ENCODE measurements at regions not wholly inside any gene's neighbourhood (a gene's known extent, or its start where the extent isn't known, plus 50 kb on each side); places are given as distances from the start of the nearest gene placed in this dataset.
A peak's percentile ranks its signal among the peaks of the same experiment; 100 is the strongest.

DNA sequence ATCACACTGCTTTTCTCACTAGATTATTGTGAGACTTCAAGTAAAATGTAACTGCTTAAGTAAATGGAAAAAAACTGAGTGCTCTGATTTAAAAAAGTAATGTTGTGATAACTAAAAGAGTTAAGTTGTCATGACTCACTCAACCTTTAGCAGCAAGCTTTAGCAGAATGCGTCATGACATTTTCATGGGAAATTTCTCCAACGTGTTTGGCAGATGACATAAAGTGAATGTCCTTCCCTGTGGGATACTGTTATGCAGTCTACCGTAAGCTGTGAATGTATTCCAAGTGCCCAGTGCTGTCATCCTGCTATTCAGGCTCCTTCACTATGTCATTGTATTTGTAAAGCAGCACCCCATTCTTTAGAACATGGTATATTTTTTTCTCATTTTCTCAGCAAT is 136.2 kb downstream of the CPXCR1 start:
- H3K4me1 Mint-ChIP-seq (ENCODE audit: insufficient read depth, unreplicated experiment) = no peaks in the 10 kb centered on the region
- H3K36me3 Mint-ChIP-seq (ENCODE audit: insufficient read depth, unreplicated experiment) = no peaks in the 10 kb centered on the region
- ChIA-PET POLR2A (no interaction called here), CTCF (no interaction called here)
- DNase-seq (ENCODE audit: unreplicated experiment) = peak; percentile 79
- H3K27me3 Mint-ChIP-seq (ENCODE audit: insufficient read depth, unreplicated experiment) = no peaks in the 10 kb centered on the region
- intact Hi-C loops (cut with micrococcal nuclease) = no loop called here
- peak overlapping the region; percentile 39 for H3K27ac Mint-ChIP-seq (ENCODE audit: low read depth, unreplicated experiment)
- no peak overlapping the region for H3K4me3 Mint-ChIP-seq (ENCODE audit: unreplicated experiment)
- H3K9me3 Mint-ChIP-seq (ENCODE audit: unreplicated experiment) = peaks cover 7% of the 10 kb centered on the region
- TF ChIP-seq, protein P1, sequence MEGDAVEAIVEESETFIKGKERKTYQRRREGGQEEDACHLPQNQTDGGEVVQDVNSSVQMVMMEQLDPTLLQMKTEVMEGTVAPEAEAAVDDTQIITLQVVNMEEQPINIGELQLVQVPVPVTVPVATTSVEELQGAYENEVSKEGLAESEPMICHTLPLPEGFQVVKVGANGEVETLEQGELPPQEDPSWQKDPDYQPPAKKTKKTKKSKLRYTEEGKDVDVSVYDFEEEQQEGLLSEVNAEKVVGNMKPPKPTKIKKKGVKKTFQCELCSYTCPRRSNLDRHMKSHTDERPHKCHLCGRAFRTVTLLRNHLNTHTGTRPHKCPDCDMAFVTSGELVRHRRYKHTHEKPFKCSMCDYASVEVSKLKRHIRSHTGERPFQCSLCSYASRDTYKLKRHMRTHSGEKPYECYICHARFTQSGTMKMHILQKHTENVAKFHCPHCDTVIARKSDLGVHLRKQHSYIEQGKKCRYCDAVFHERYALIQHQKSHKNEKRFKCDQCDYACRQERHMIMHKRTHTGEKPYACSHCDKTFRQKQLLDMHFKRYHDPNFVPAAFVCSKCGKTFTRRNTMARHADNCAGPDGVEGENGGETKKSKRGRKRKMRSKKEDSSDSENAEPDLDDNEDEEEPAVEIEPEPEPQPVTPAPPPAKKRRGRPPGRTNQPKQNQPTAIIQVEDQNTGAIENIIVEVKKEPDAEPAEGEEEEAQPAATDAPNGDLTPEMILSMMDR (IDR thresholded peaks at IDR 0.05; ENCODE audit: unreplicated experiment) = no peak
- BruUV-seq (replicated peaks) = no TSS peak

DNA sequence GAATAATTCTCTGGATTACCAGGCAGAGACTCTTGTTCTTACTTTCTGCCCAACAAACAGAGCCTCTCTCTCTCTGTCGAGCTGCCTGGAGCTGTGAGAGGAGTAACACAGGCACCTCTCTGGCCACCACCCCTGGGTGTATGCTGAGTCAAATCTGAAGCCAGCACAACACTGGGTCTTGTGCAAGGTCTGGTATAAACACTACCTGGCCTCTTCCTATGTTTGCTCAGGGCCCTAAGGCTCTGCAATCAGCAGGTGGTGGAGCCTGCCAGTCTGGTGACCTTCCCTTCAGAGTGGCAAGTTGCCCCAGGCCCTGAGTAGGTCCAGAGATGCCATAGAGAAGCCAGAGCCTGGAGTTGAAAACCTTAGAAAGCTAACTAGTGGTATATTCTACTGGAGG is 139.9 kb downstream of the CPXCR1 start:
- H3K27ac Mint-ChIP-seq (ENCODE audit: low read depth, unreplicated experiment) = no peak overlapping the region
- no TSS peak for BruUV-seq (replicated peaks)
- no peaks in the 10 kb centered on the region for H3K36me3 Mint-ChIP-seq (ENCODE audit: insufficient read depth, unreplicated experiment)
- H3K4me3 Mint-ChIP-seq (ENCODE audit: unreplicated experiment) = no peak overlapping the region
- H3K4me1 Mint-ChIP-seq (ENCODE audit: insufficient read depth, unreplicated experiment) = no peaks in the 10 kb centered on the region
- TF ChIP-seq, protein P1 (IDR thresholded peaks at IDR 0.05; ENCODE audit: unreplicated experiment) = no peak
- peaks cover 7% of the 10 kb centered on the region for H3K9me3 Mint-ChIP-seq (ENCODE audit: unreplicated experiment)
- CTCF ChIA-PET = interaction anchor here (0.7 kb wide), 1 partner anchor 20 kb away, joined by 3 read pairs; no protein-coding TSS in a partner anchor
- no peaks in the 10 kb centered on the region for H3K27me3 Mint-ChIP-seq (ENCODE audit: insufficient read depth, unreplicated experiment)
- POLR2A ChIA-PET = interaction anchor here (1.0 kb wide), 1 partner anchor 153 kb away, joined by 4 read pairs; no protein-coding TSS in a partner anchor
- intact Hi-C loops (cut with micrococcal nuclease) = no loop called here
- DNase-seq (ENCODE audit: unreplicated experiment) = peak; percentile 53

DNA sequence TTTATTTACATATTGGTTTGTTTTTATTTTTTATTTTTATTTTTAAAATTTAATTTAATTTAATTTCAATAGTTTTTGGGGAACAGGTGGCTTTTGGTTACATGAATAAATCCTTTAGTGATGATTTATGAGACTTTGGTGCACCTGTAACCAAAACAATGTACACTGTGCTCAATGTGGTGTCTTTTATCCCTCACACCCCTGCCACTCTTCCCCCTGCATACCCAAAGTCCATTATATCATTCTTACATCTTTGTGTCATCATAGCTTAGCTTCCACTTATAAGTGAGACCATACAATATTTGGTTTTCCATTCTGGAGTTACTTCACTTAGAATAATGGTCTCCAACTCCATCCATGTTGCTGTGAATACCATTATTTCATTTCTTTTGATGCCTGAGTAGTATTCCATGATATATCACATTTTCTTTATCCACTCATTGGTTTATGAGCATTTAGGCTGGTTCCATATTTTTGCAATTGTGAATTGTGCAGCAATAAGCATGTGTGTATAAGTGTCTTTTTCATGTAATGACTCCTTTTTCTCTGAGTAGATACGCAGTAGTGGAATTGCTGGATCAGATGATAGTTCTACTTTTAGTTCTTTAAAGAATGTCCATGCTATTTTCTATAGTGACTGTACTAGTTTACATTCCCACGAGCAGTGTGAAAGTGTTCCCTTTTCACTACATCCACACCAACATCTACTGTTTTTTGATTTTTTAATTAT is 157.1 kb downstream of the CPXCR1 start:
- ChIA-PET CTCF (no interaction called here), POLR2A (no interaction called here)
- Mint-ChIP-seq H3K27me3 (ENCODE audit: insufficient read depth, unreplicated experiment) (peaks cover 14% of the 10 kb centered on the region), H3K9me3 (ENCODE audit: unreplicated experiment) (no peaks in the 10 kb centered on the region), H3K4me1 (ENCODE audit: insufficient read depth, unreplicated experiment) (no peaks in the 10 kb centered on the region), H3K27ac (ENCODE audit: low read depth, unreplicated experiment) (no peak overlapping the region), H3K36me3 (ENCODE audit: insufficient read depth, unreplicated experiment) (no peaks in the 10 kb centered on the region), H3K4me3 (ENCODE audit: unreplicated experiment) (no peak overlapping the region)
- intact Hi-C loops (cut with micrococcal nuclease) = no loop called here
- BruUV-seq (replicated peaks) = no TSS peak
- TF ChIP-seq, protein P1 (IDR thresholded peaks at IDR 0.05; ENCODE audit: unreplicated experiment) = no peak
- no peak for DNase-seq (ENCODE audit: unreplicated experiment)

DNA sequence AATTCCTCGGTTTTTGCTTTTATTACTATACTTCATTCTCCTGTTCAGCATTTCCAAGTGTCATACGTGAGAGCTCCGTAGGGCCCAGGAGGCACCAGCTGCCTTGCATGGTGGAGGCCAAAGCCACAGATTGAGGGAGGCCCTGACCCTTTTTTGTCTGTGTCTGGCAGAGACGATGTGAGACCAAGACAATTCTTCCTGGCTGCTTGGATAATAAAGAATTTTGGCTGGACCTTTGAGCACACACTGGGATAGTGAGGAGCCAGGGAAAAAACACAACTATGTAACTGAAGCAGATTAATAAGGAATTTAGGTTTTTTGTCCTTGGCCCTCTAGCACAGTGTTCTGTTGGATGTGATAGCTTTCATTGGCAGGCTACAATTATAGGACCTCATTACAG is 161.0 kb downstream of the CPXCR1 start:
- no peak overlapping the region for H3K4me3 Mint-ChIP-seq (ENCODE audit: unreplicated experiment)
- no peaks in the 10 kb centered on the region for H3K36me3 Mint-ChIP-seq (ENCODE audit: insufficient read depth, unreplicated experiment)
- ChIA-PET CTCF (no interaction called here), POLR2A (interaction anchor here (0.6 kb wide), 1 partner anchor 10 kb away, joined by 4 read pairs; no protein-coding TSS in a partner anchor)
- TF ChIP-seq, protein P1 (IDR thresholded peaks at IDR 0.05; ENCODE audit: unreplicated experiment) = no peak
- no peaks in the 10 kb centered on the region for H3K9me3 Mint-ChIP-seq (ENCODE audit: unreplicated experiment)
- intact Hi-C loops (cut with micrococcal nuclease) = no loop called here
- no peaks in the 10 kb centered on the region for H3K27me3 Mint-ChIP-seq (ENCODE audit: insufficient read depth, unreplicated experiment)
- no peak for DNase-seq (ENCODE audit: unreplicated experiment)
- H3K27ac Mint-ChIP-seq (ENCODE audit: low read depth, unreplicated experiment) = no peak overlapping the region
- H3K4me1 Mint-ChIP-seq (ENCODE audit: insufficient read depth, unreplicated experiment) = no peaks in the 10 kb centered on the region
- no TSS peak for BruUV-seq (replicated peaks)
